Ovary (tissue), 7 donors: ENCODE measurements at regions not wholly inside any gene's neighbourhood (a gene's known extent, or its start where the extent isn't known, plus 50 kb on each side); places are given as distances from the start of the nearest gene placed in this dataset.

Experiments
- DNase-seq, 5 donors: peaks; one replicate each; pipeline ENCODE4 v3.0.0-alpha.2; 2019 to 2020
- H3K27ac ChIP-seq, 2 donors: fragments of 200-600 bp; one replicate each; pipeline versions ENCODE4 v1.5.1 to v1.8.0; 2019 to 2022
- H3K27me3 ChIP-seq: fragments of 200-600 bp; one replicate; pipeline ENCODE4 v1.8.0; 2022
- H3K36me3 ChIP-seq: fragments of 200-600 bp; sonication (generic); one replicate; pipeline ENCODE4 v1.5.1; 2019
- H3K4me1 ChIP-seq: one replicate; pipeline ENCODE4 v1.8.1; 2013; ENCODE audit warnings: mild to moderate bottlenecking, moderate library complexity; ENCODE audit not compliant: insufficient read depth
- H3K4me3 ChIP-seq: fragments of 200-600 bp; sonication (generic); one replicate; pipeline ENCODE4 v1.5.1; 2017
- H3K9me3 ChIP-seq, 2 donors: fragments of 200-600 bp in 1 of 2; sonication (generic) in 1 of 2; one replicate each; pipeline versions ENCODE4 v1.5.1 to v1.8.1; 2013 to 2019; ENCODE audit warnings: mild to moderate bottlenecking in 1 of 2, moderate library complexity in 1 of 2
- EP300 ChIP-seq: sonication (generic); formaldehyde crosslinking; IDR thresholded peaks from one replicate; pipeline ENCODE4 v1.6.1; 2017; ENCODE audit warnings: antibody characterized with exemption
- POLR2A ChIP-seq: fragments of 450-650 bp; IDR thresholded peaks from one replicate; pipeline ENCODE4 v1.6.1; 2017; ENCODE audit warnings: antibody characterized with exemption, mild to moderate bottlenecking, moderate library complexity
- WGBS, 3 donors: extraction: QIAGEN DNeasy Blood & Tissue Kit in 1 of 3; methylation state at CpG; one replicate each; pipeline versions ENCODE4 v1.1.5 to v1.1.7; 2013 to 2017; 5-methylcytosine and 5-hydroxymethylcytosine counted together
- intact Hi-C, 4 donors: fragments of 100-400 bp; cut with DNase I; formaldehyde crosslinking; loops; one replicate each; pipeline versions ENCODE4 v1.11.0 to v1.15.1; 2022 to 2023
- TF ChIP-seq, protein P1 (sequence below), 3 donors: fragments of 450-650 bp in 2 of 3; fragments of 200-600 bp in 1 of 3; IDR thresholded peaks; one replicate each; pipeline versions ENCODE4 v1.5.1 to v1.8.0; 2016 to 2022; ENCODE audit warnings: antibody characterized with exemption in 3 of 3, mild to moderate bottlenecking in 1 of 3
- donor health status: DM: no; HTN: no; CAD: no; lungs with moderate emphysema.
- donor health status: DM: no; HTN: no; CAD: no.
- donor health status: Bipolar disorder and iron deficiency.
- donor health status: DM: no; HTN: no; CAD: no.
- donor health status: DM: yes; HTN: yes; CAD: no.

GRCh38 chr9:118401546-118401945 lies 697.3 kb downstream of the TLR4 start:
- intact Hi-C loops, result no loop called here
- no peaks in the 10 kb centered on the region for H3K36me3 ChIP-seq
- no peaks in the 10 kb centered on the region for H3K4me1 ChIP-seq
- H3K27me3 ChIP-seq, result no peaks in the 10 kb centered on the region
- H3K4me3 ChIP-seq, result no peak overlapping the region
- no peak for TF ChIP-seq POLR2A
- no peak for TF ChIP-seq EP300
- TF ChIP-seq, protein P1, sequence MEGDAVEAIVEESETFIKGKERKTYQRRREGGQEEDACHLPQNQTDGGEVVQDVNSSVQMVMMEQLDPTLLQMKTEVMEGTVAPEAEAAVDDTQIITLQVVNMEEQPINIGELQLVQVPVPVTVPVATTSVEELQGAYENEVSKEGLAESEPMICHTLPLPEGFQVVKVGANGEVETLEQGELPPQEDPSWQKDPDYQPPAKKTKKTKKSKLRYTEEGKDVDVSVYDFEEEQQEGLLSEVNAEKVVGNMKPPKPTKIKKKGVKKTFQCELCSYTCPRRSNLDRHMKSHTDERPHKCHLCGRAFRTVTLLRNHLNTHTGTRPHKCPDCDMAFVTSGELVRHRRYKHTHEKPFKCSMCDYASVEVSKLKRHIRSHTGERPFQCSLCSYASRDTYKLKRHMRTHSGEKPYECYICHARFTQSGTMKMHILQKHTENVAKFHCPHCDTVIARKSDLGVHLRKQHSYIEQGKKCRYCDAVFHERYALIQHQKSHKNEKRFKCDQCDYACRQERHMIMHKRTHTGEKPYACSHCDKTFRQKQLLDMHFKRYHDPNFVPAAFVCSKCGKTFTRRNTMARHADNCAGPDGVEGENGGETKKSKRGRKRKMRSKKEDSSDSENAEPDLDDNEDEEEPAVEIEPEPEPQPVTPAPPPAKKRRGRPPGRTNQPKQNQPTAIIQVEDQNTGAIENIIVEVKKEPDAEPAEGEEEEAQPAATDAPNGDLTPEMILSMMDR (IDR thresholded peaks at IDR 0.05), result no peak
- DNase-seq, result no peak
- WGBS, 3 donors, result 3 to 16% (median 12%) methylated on average over 1 of the region's 1 CpG
- H3K27ac ChIP-seq, result no peak overlapping the region
- no peaks in the 10 kb centered on the region for H3K9me3 ChIP-seq

GRCh38 chr9:118414676-118415075 lies 710.5 kb downstream of the TLR4 start:
- no peak for DNase-seq
- TF ChIP-seq, protein P1 (IDR thresholded peaks at IDR 0.05), result no peak
- TF ChIP-seq EP300, result no peak
- TF ChIP-seq POLR2A, result no peak
- 63 to 66% (median 65%) methylated on average over 2 of the region's 2 CpGs for WGBS, 3 donors

DNA sequence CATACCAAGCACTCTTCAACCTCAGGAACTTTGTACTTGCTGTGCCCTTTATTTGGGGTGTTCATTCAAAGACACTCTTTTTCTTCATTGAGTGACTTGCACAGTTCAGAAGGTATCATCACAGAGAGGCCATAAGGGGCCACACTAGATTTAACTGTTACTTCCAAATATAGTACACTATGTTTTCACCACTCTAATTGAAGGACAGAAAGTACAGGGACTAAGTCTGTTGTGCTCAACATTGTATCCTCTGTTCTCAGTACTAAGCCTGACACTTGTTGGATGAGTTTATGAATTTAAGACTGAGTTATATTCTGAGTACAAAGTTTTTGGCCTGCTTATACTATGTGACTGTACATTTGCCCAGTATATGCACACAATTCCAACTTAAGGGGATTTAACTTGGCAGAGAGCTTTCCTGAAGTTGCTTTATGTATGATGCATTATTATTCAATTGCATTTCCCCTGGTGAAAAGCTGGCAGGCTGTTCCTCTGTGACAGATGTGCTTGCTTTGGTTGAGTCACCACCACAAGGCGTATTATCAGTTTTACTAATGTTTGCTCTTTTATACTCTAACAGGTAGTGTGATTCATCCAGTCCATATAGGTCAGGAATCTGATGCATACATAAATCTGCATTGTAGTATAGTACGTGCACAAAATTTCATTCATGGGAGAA lies 714.8 kb downstream of the TLR4 start:
- Histone ChIP-seq H3K4me3 (no peak overlapping the region), H3K27me3 (no peaks in the 10 kb centered on the region), H3K9me3 (no peaks in the 10 kb centered on the region), H3K27ac (no peak overlapping the region), H3K4me1 (no peaks in the 10 kb centered on the region), H3K36me3 (no peaks in the 10 kb centered on the region)
- no peak for TF ChIP-seq POLR2A
- TF ChIP-seq, protein P1 (IDR thresholded peaks at IDR 0.05), result no peak
- no peak for TF ChIP-seq EP300
- no peak for DNase-seq
- intact Hi-C loops, result no loop called here
- WGBS, 3 donors, result 76 to 81% (median 79%) methylated on average over 2 of the region's 2 CpGs

More at GRCh38 chr9:118414676-118415075, 710.5 kb downstream of the TLR4 start:
- H3K36me3 ChIP-seq, result no peaks in the 10 kb centered on the region
- H3K4me3 ChIP-seq, result no peak overlapping the region
- no peak overlapping the region for H3K27ac ChIP-seq
- intact Hi-C loops, result no loop called here
- no peaks in the 10 kb centered on the region for H3K4me1 ChIP-seq
- H3K9me3 ChIP-seq, result no peaks in the 10 kb centered on the region
- H3K27me3 ChIP-seq, result no peaks in the 10 kb centered on the region

DNA sequence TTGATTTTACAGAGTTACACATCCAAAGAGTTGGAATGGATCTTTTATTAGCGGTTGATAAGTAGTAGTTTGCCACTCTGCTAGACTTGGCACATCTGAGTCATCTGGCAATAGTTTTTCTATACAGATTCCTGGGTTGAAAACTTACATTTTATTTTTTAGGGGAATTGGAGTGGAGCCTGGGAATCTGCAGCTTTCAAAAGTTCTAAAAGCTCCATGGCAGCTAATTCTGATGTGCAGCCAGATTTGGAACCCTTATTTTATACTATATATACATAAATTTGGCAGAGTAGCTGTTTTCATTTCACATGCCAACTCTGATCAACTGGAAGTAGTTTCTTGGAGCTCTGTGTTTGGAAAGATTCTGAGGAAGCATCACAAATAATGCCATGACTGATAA lies 715.5 kb downstream of the TLR4 start:
- TF ChIP-seq, protein P1 (IDR thresholded peaks at IDR 0.05), result no peak
- no peak for TF ChIP-seq EP300
- intact Hi-C loops, result no loop called here
- Histone ChIP-seq H3K27me3 (no peaks in the 10 kb centered on the region), H3K27ac (no peak overlapping the region), H3K4me1 (no peaks in the 10 kb centered on the region), H3K4me3 (no peak overlapping the region), H3K9me3 (no peaks in the 10 kb centered on the region), H3K36me3 (no peaks in the 10 kb centered on the region)
- WGBS, 3 donors, result 83 to 95% (median 86%) methylated on average over 1 of the region's 1 CpG
- DNase-seq, result no peak
